Retinal pigment epithelial cell (primary cell): ENCODE measurements at regions not wholly inside any gene's neighbourhood (a gene's known extent, or its start where the extent isn't known, plus 50 kb on each side); places are given as distances from the start of the nearest gene placed in this dataset.

Source experiments
- DNase-seq: peaks from one replicate; pipeline ENCODE4 v3.0.0-alpha.2; 2010; ENCODE audit warnings: low read depth
- H3K4me3 ChIP-seq: 2 replicates; pipeline ENCODE4 v1.5.1; 2011; ENCODE audit warnings: mild to moderate bottlenecking, low read length, control low read depth, moderate library complexity
- CTCF ChIP-seq: conservative IDR thresholded peaks from 2 replicates; pipeline ENCODE4 v1.5.1; 2011; ENCODE audit warnings: low read depth, low read length, control low read depth, inconsistent platforms

- DNase-seq = no peak
- H3K4me3 ChIP-seq = no peak overlapping the region
- TF ChIP-seq CTCF = no peak
Measured at GRCh38 chr16:54722210-54722676, 208.4 kb upstream of the IRX5 start.

- no peak for TF ChIP-seq CTCF
- no peak for DNase-seq
- no peak overlapping the region for H3K4me3 ChIP-seq
Measured at GRCh38 chr16:54720259-54720658, 210.4 kb upstream of the IRX5 start.

GRCh38 chr16:54719624-54720023 is 211.0 kb upstream of the IRX5 start:
- TF ChIP-seq CTCF = no peak
- no peak overlapping the region for H3K4me3 ChIP-seq
- no peak for DNase-seq

- DNase-seq = no peak
- no peak overlapping the region for H3K4me3 ChIP-seq
- no peak for TF ChIP-seq CTCF
Measured at GRCh38 chr16:54718376-54718775, 212.3 kb upstream of the IRX5 start.

GRCh38 chr16:54715011-54715410 is 215.7 kb upstream of the IRX5 start:
- no peak for DNase-seq
- no peak for TF ChIP-seq CTCF
- H3K4me3 ChIP-seq = no peak overlapping the region

GRCh38 chr16:54712866-54713265 is 217.8 kb upstream of the IRX5 start:
- TF ChIP-seq CTCF = no peak
- no peak overlapping the region for H3K4me3 ChIP-seq
- DNase-seq = no peak

GRCh38 chr16:54707813-54708212 is 222.9 kb upstream of the IRX5 start:
- TF ChIP-seq CTCF = no peak
- H3K4me3 ChIP-seq = no peak overlapping the region
- DNase-seq = no peak
